ENCODE measurements at regions not wholly inside any gene's neighbourhood (a gene's known extent, or its start where the extent isn't known, plus 50 kb on each side); places are given as distances from the start of the nearest gene placed in this dataset.

- Histone ChIP-seq H3K9me2 (replicated peaks; ENCODE audit: low read depth, low read length) (no peaks in the 10 kb centered on the region), H3K4me2 (ENCODE audit: low read depth, low read length, poor library complexity, severe bottlenecking) (no peak overlapping the region), H3K27me3 (ENCODE audit: insufficient read depth, low read length, poor library complexity, severe bottlenecking) (no peaks in the 10 kb centered on the region), H3K79me2 (ENCODE audit: insufficient read depth, low read length) (no peaks in the 10 kb centered on the region), H3K9ac (ENCODE audit: low read depth, low read length, poor library complexity, severe bottlenecking) (no peak overlapping the region), H4K20me1 (ENCODE audit: insufficient read depth, low read length, poor library complexity, severe bottlenecking) (no peaks in the 10 kb centered on the region), H3K4me3 (ENCODE audit: low read length, poor library complexity, severe bottlenecking) (no peak overlapping the region), H3F3A (ENCODE audit: low read depth) (no peaks in the 10 kb centered on the region), H3K36me3 (ENCODE audit: insufficient read depth, low read length) (no peaks in the 10 kb centered on the region), H2AFZ (ENCODE audit: low read length) (no peak overlapping the region), H3K9me3 (ENCODE audit: insufficient read depth, low read depth, low read length) (no peaks in the 10 kb centered on the region), H3K4me1 (ENCODE audit: insufficient read depth, low read length, poor library complexity, severe bottlenecking) (peaks cover 27% of the 10 kb centered on the region)
- no peak for TF ChIP-seq CTCF (conservative IDR thresholded peaks at IDR 0.05; ENCODE audit: low read length)
- no peak for TF ChIP-seq EZH2phosphoT487 (IDR thresholded peaks at IDR 0.05; ENCODE audit: borderline replicate concordance)
Observed at GRCh38 chr15:67941648-67942310, 101.9 kb upstream of the RNU6-1 start.

GRCh38 chr15:67943475-67943874 is 103.6 kb upstream of the RNU6-1 start:
- Histone ChIP-seq H3K4me2 (ENCODE audit: low read depth, low read length, poor library complexity, severe bottlenecking) (no peak overlapping the region), H3K9ac (ENCODE audit: low read depth, low read length, poor library complexity, severe bottlenecking) (no peak overlapping the region), H3K4me3 (ENCODE audit: low read length, poor library complexity, severe bottlenecking) (no peak overlapping the region), H3K9me3 (ENCODE audit: insufficient read depth, low read depth, low read length) (no peaks in the 10 kb centered on the region), H3K4me1 (ENCODE audit: insufficient read depth, low read length, poor library complexity, severe bottlenecking) (peaks cover 37% of the 10 kb centered on the region), H3F3A (ENCODE audit: low read depth) (peaks cover 4% of the 10 kb centered on the region; the same call in 1 of the 2 replicates), H3K27me3 (ENCODE audit: insufficient read depth, low read length, poor library complexity, severe bottlenecking) (no peaks in the 10 kb centered on the region), H3K36me3 (ENCODE audit: insufficient read depth, low read length) (no peaks in the 10 kb centered on the region), H3K79me2 (ENCODE audit: insufficient read depth, low read length) (no peaks in the 10 kb centered on the region), H3K9me2 (replicated peaks; ENCODE audit: low read depth, low read length) (no peaks in the 10 kb centered on the region), H4K20me1 (ENCODE audit: insufficient read depth, low read length, poor library complexity, severe bottlenecking) (no peaks in the 10 kb centered on the region), H2AFZ (ENCODE audit: low read length) (no peak overlapping the region)
- TF ChIP-seq EZH2phosphoT487 (IDR thresholded peaks at IDR 0.05; ENCODE audit: borderline replicate concordance) (no peak), CTCF (conservative IDR thresholded peaks at IDR 0.05; ENCODE audit: low read length) (no peak)

- H3K4me2 ChIP-seq (ENCODE audit: low read depth, low read length, poor library complexity, severe bottlenecking): no peak overlapping the region
- no peak for TF ChIP-seq EZH2phosphoT487 (IDR thresholded peaks at IDR 0.05; ENCODE audit: borderline replicate concordance)
- TF ChIP-seq CTCF (conservative IDR thresholded peaks at IDR 0.05; ENCODE audit: low read length): no peak
- no peaks in the 10 kb centered on the region for H3K9me2 ChIP-seq (replicated peaks; ENCODE audit: low read depth, low read length)
- H3K9me3 ChIP-seq (ENCODE audit: insufficient read depth, low read depth, low read length): no peaks in the 10 kb centered on the region
- no peaks in the 10 kb centered on the region for H3K27me3 ChIP-seq (ENCODE audit: insufficient read depth, low read length, poor library complexity, severe bottlenecking)
- H3K9ac ChIP-seq (ENCODE audit: low read depth, low read length, poor library complexity, severe bottlenecking): no peak overlapping the region
- H3K4me3 ChIP-seq (ENCODE audit: low read length, poor library complexity, severe bottlenecking): no peak overlapping the region
- no peak overlapping the region for H2AFZ ChIP-seq (ENCODE audit: low read length)
- H3F3A ChIP-seq (ENCODE audit: low read depth): peaks cover 4% of the 10 kb centered on the region; the same call in 1 of the 2 replicates
- H3K4me1 ChIP-seq (ENCODE audit: insufficient read depth, low read length, poor library complexity, severe bottlenecking): peaks cover 37% of the 10 kb centered on the region
- H4K20me1 ChIP-seq (ENCODE audit: insufficient read depth, low read length, poor library complexity, severe bottlenecking): no peaks in the 10 kb centered on the region
- H3K36me3 ChIP-seq (ENCODE audit: insufficient read depth, low read length): no peaks in the 10 kb centered on the region
- H3K79me2 ChIP-seq (ENCODE audit: insufficient read depth, low read length): no peaks in the 10 kb centered on the region
Observed at GRCh38 chr15:67944010-67944641, 104.3 kb upstream of the RNU6-1 start.

Data from Loucy (cell line).